Astrocyte (in vitro differentiated cells and primary cell): ENCODE measurements at regions not wholly inside any gene's neighbourhood (a gene's known extent, or its start where the extent isn't known, plus 50 kb on each side); places are given as distances from the start of the nearest gene placed in this dataset.

Experiments used
- DNase-seq: peaks from one replicate; pipeline ENCODE4 v3.0.0-alpha.2; 2010; ENCODE audit warnings: low read depth
- FAIRE-seq: peaks from 2 replicates; lab custom pipeline; 2011; peaks lifted over from hg19 to GRCh38; lab: Jason Lieb, UNC
- H2AFZ ChIP-seq: 2 replicates; pipeline ENCODE4 v1.6.0; 2012; ENCODE audit warnings: low read depth, low read length, inconsistent platforms
- H3K27ac ChIP-seq: 2 replicates; pipeline ENCODE4 v1.5.1; 2011; ENCODE audit warnings: low read depth, low read length, inconsistent platforms
- H3K27me3 ChIP-seq: 2 replicates; pipeline ENCODE4 v1.6.0; 2011; ENCODE audit warnings: low read length, inconsistent platforms; ENCODE audit not compliant: insufficient read depth
- H3K36me3 ChIP-seq: 2 replicates; pipeline ENCODE4 v1.5.1; 2011; ENCODE audit warnings: low read length, inconsistent platforms; ENCODE audit not compliant: insufficient read depth
- H3K4me1 ChIP-seq: 2 replicates; pipeline ENCODE4 v1.5.1; 2011; ENCODE audit warnings: low read length, inconsistent platforms; ENCODE audit not compliant: insufficient read depth
- H3K4me2 ChIP-seq: 2 replicates; pipeline ENCODE4 v1.6.0; 2012; ENCODE audit warnings: low read length, inconsistent platforms
- H3K4me3 ChIP-seq: 2 replicates; pipeline ENCODE4 v1.5.1; 2011; ENCODE audit warnings: low read depth, mild to moderate bottlenecking, low read length, inconsistent platforms; ENCODE audit not compliant: insufficient read depth
- H3K79me2 ChIP-seq: 2 replicates; pipeline ENCODE4 v1.6.0; 2012; ENCODE audit warnings: mild to moderate bottlenecking, low read length, inconsistent platforms; ENCODE audit not compliant: insufficient read depth
- H3K9ac ChIP-seq: 2 replicates; pipeline ENCODE4 v1.6.0; 2012; ENCODE audit warnings: mild to moderate bottlenecking, low read length, inconsistent platforms
- H3K9me3 ChIP-seq: 2 replicates; pipeline ENCODE4 v1.5.1; 2012; ENCODE audit warnings: low read depth, mild to moderate bottlenecking, low read length, inconsistent platforms; ENCODE audit not compliant: insufficient read depth
- H4K20me1 ChIP-seq: 2 replicates; pipeline ENCODE4 v1.6.0; 2012; ENCODE audit warnings: low read length, inconsistent platforms; ENCODE audit not compliant: insufficient read depth
- H3K27ac Mint-ChIP-seq: one replicate; pipeline ENCODE4 v1.8.0; 2021; ENCODE audit warnings: mild to moderate bottlenecking, mixed read lengths; ENCODE audit not compliant: unreplicated experiment
- H3K27me3 Mint-ChIP-seq: one replicate; pipeline ENCODE4 v1.8.0; 2021; ENCODE audit warnings: low read depth, mixed read lengths; ENCODE audit not compliant: unreplicated experiment
- H3K36me3 Mint-ChIP-seq: one replicate; pipeline ENCODE4 v1.8.0; 2021; ENCODE audit warnings: low read depth, mixed read lengths; ENCODE audit not compliant: unreplicated experiment
- H3K4me1 Mint-ChIP-seq: one replicate; pipeline ENCODE4 v1.8.0; 2021; ENCODE audit warnings: low read depth, mixed read lengths; ENCODE audit not compliant: unreplicated experiment
- H3K4me3 Mint-ChIP-seq: one replicate; pipeline ENCODE4 v1.8.0; 2021; ENCODE audit warnings: mild to moderate bottlenecking, moderate library complexity, mixed read lengths; ENCODE audit not compliant: unreplicated experiment
- H3K9me3 Mint-ChIP-seq: one replicate; pipeline ENCODE4 v1.8.0; 2021; ENCODE audit warnings: mild to moderate bottlenecking, mixed read lengths; ENCODE audit not compliant: unreplicated experiment
- EZH2 ChIP-seq: IDR thresholded peaks from 2 replicates; pipeline ENCODE4 v1.6.1; 2012; ENCODE audit warnings: mild to moderate bottlenecking, low read length, inconsistent platforms; ENCODE audit not compliant: insufficient read depth
- TF ChIP-seq, protein P1 (sequence below): IDR thresholded peaks from 2 replicates; pipeline ENCODE4 v1.5.1; 2011; ENCODE audit warnings: low read depth, mild to moderate bottlenecking, inconsistent platforms, low read length, moderate library complexity; ENCODE audit not compliant: insufficient read depth

DNA sequence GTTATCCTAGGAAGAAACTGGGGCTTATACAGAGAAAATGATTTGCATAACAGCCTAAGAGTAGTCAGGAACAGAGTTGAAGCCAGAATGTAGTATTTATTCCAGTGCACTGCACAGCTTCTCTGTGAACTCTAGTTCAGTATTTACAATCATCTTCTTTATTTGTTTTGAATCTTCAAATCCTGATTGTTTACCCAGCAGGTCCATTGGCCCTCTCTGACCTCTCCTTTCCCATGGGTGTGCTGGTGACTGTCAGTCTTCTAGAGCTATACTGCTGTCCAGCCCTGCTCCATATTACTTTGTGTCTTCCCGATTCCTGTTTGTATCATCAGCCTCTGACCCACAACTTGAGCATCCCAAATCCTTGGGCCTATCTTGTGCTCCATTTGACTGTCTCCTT lies 301.9 kb upstream of the HS3ST1 start:
- Histone ChIP-seq H3K36me3 (no peaks in the 10 kb centered on the region), H3K27ac (no peak overlapping the region), H3K4me2 (no peak overlapping the region), H3K79me2 (no peaks in the 10 kb centered on the region), H4K20me1 (no peaks in the 10 kb centered on the region), H3K9me3 (no peaks in the 10 kb centered on the region), H3K4me3 (no peak overlapping the region), H3K4me1 (no peaks in the 10 kb centered on the region), H2AFZ (no peak overlapping the region), H3K27me3 (no peaks in the 10 kb centered on the region), H3K9ac (no peak overlapping the region)
- H3K27ac Mint-ChIP-seq, result no peak overlapping the region
- no peak overlapping the region for H3K4me3 Mint-ChIP-seq
- DNase-seq (no peak), FAIRE-seq (no peak)
- H3K27me3 Mint-ChIP-seq, result no peaks in the 10 kb centered on the region
- no peak for TF ChIP-seq EZH2
- TF ChIP-seq, protein P1, sequence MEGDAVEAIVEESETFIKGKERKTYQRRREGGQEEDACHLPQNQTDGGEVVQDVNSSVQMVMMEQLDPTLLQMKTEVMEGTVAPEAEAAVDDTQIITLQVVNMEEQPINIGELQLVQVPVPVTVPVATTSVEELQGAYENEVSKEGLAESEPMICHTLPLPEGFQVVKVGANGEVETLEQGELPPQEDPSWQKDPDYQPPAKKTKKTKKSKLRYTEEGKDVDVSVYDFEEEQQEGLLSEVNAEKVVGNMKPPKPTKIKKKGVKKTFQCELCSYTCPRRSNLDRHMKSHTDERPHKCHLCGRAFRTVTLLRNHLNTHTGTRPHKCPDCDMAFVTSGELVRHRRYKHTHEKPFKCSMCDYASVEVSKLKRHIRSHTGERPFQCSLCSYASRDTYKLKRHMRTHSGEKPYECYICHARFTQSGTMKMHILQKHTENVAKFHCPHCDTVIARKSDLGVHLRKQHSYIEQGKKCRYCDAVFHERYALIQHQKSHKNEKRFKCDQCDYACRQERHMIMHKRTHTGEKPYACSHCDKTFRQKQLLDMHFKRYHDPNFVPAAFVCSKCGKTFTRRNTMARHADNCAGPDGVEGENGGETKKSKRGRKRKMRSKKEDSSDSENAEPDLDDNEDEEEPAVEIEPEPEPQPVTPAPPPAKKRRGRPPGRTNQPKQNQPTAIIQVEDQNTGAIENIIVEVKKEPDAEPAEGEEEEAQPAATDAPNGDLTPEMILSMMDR, result no peak
- H3K9me3 Mint-ChIP-seq, result no peaks in the 10 kb centered on the region
- H3K36me3 Mint-ChIP-seq, result no peaks in the 10 kb centered on the region
- H3K4me1 Mint-ChIP-seq, result peaks cover 4% of the 10 kb centered on the region

DNA sequence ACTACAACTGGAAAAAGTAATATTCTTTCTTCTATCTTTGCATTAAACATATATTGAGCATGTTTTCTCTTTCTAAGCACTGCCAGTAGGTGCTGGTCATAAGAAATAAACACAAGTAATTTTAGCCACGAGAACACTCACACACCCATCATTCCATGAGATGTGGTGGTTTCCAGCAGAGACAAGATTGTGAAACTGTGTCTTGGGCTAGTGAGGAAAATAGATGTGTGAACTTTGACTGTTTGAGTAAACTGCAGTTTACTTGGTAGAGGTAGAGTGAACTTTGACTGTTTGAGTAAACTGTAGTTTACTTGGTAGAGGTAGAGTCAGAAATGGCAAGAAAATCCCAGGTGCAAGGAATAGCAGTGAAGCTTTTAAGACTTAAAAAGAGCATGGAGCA lies 300.9 kb upstream of the HS3ST1 start:
- H3K27me3 Mint-ChIP-seq, result no peaks in the 10 kb centered on the region
- Histone ChIP-seq H3K4me2 (no peak overlapping the region), H4K20me1 (no peaks in the 10 kb centered on the region), H3K9me3 (no peaks in the 10 kb centered on the region), H2AFZ (no peak overlapping the region), H3K4me3 (no peak overlapping the region), H3K36me3 (no peaks in the 10 kb centered on the region), H3K79me2 (no peaks in the 10 kb centered on the region), H3K9ac (no peak overlapping the region), H3K4me1 (no peaks in the 10 kb centered on the region), H3K27ac (no peak overlapping the region), H3K27me3 (no peaks in the 10 kb centered on the region)
- no peaks in the 10 kb centered on the region for H3K36me3 Mint-ChIP-seq
- FAIRE-seq (no peak), DNase-seq (no peak)
- no peaks in the 10 kb centered on the region for H3K4me1 Mint-ChIP-seq
- no peak overlapping the region for H3K27ac Mint-ChIP-seq
- TF ChIP-seq, protein P1, result no peak
- no peak for TF ChIP-seq EZH2
- no peak overlapping the region for H3K4me3 Mint-ChIP-seq
- no peaks in the 10 kb centered on the region for H3K9me3 Mint-ChIP-seq

DNA sequence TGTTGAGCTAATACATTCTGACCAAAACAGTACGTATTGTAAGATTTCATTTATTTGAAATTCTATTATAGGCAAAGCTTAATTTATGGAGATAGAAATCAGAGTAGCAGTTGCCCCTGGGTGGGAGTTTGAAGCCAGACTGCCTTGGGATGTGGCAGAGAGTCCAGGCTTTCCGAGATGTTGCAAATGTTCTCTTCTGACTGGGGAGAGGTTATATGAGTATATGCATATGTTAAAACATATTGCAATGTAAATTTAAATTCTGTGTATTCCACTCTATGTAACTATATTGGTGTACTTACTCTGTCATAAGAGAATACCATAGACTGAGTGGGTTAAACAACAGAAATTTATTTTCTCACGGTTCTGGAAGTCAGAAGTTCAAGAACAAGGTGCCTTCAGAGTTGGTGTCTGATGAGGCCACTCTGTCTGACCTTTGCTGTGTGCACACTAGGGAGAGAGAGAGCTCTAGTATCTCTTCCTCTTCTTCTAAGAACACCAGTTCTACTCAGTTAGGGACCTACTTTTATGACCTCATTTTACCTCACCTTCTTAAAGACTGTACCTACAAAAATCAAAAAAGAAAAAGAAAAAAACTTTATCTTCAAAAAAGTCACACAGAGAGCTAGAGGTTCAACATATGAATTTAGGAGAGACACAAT lies 299.3 kb upstream of the HS3ST1 start:
- no peaks in the 10 kb centered on the region for H3K4me1 Mint-ChIP-seq
- TF ChIP-seq, protein P1, result no peak
- no peak for TF ChIP-seq EZH2

More for the DNA sequence above, 299.3 kb upstream of the HS3ST1 start:
- Histone ChIP-seq H3K27me3 (no peaks in the 10 kb centered on the region), H3K36me3 (no peaks in the 10 kb centered on the region), H3K4me3 (no peak overlapping the region), H3K79me2 (no peaks in the 10 kb centered on the region), H3K4me1 (no peaks in the 10 kb centered on the region), H3K9ac (no peak overlapping the region), H3K27ac (no peak overlapping the region), H4K20me1 (no peaks in the 10 kb centered on the region), H3K4me2 (no peak overlapping the region), H2AFZ (no peak overlapping the region), H3K9me3 (no peaks in the 10 kb centered on the region)
- Mint-ChIP-seq H3K27ac (no peak overlapping the region), H3K9me3 (no peaks in the 10 kb centered on the region), H3K4me3 (no peak overlapping the region), H3K27me3 (peaks cover 3% of the 10 kb centered on the region), H3K36me3 (no peaks in the 10 kb centered on the region)
- FAIRE-seq, result no peak
- DNase-seq, result no peak
